CD4-positive, alpha-beta T cell treated with Interleukin-1 beta for 1 hour (primary cell): ENCODE measurements at regions not wholly inside any gene's neighbourhood (a gene's known extent, or its start where the extent isn't known, plus 50 kb on each side); places are given as distances from the start of the nearest gene placed in this dataset.
"Not testable (repeated sequence)": the region's sequence is repeated elsewhere in the genome, so short reads cannot be mapped to it uniquely, and the experiment has no call there.

Source experiments
- DNase-seq, 2 donors: peaks; one replicate each; pipeline ENCODE4 v3.0.0-alpha.2; 2020 to 2022

DNA sequence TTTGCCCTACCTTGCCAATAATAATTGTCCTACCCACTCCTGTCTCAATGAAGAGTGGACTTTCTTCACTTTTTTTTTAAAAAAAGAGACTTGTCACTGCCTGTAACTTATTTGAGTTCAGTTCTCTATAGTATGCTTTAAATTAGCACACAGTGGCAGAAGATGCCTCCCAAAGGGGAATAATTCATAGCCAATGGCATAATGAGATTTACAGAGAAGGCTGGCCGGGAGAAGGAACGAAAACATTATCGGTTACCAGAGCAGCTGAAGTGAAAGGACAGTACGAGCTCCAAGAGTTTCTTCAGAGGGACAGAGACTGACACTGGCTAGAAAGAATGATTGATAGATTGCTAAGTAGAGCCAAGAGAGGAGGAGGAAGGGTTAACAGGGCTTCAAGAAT lies 356.3 kb downstream of the EMP1 start:
- no peak for DNase-seq

DNA sequence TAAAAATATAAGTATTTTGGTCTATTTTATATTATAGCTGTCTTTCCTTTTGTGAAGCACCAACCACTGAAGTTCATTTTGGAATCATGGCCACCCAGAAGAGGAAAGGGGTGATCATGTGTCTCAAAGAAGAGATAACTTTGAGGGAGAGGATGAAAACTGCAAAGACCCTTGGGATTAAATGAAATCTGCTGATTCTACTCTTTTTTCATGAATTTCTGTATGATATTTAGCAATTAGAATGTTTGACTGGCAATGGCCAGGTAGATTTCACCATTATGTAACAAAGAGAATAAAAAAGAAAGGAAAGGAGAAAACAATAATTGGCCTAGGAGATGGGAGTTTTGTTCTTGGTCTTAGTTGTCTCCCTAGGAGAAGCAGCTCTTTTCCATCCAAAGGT lies 350.8 kb downstream of the EMP1 start:
- no peak for DNase-seq

DNA sequence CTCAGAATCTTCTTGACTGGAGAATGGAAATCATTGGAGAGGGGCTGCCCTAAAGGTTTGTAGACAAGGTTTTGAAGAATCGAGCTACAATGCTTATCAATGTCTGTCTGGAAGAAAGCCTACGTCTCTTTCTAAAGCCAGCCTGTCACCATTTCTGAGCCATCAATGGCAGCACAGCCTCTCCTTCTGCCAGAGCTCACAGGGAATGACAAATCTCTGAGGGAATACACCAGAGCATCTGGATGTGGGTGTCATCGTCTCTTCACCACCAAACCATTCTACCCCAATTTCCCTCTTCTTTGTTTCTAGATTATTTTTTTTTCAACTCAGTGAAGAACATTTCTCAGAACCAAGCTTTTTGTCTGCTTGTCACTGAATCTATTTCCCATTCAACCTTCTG lies 349.7 kb downstream of the EMP1 start:
- no peak for DNase-seq

DNA sequence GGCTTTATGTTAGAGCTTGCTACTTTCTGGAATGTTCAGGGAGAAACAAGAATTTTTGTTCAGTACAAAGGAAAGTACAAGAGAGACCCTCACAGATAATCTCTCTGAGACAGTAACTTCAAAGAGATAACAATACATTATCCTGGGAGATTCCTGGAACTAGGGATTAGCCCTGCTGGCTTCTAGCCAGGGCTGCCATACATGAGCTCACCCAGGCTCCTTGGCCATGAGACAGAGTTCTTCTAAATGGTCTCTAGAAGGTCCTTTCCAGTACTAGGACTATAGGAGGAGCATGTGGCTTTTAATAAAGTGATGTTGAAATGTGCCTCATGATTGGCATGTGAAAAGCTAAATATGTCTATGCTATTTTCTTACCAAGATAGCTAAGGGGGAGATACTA lies 342.5 kb downstream of the EMP1 start:
- no peak for DNase-seq

DNA sequence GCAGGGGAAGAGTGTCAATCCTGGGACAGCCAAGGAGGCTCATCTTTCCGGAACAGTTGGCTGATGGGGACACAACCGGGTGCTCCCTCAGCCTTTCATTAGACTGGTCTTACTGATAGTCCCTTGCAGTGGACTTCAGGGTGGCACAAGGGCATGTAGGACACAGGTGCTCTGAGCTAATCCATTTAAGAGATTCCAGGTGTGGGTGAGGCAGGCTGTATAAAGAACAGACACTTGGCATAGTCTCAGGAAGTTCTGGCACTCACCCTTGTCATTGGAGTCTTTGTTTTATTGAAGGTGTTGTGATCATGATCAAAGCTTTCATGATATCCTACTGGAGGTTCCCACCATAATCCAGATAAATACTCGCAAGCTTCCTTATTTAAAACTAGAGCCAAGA lies 341.6 kb downstream of the EMP1 start:
- no peak for DNase-seq

DNA sequence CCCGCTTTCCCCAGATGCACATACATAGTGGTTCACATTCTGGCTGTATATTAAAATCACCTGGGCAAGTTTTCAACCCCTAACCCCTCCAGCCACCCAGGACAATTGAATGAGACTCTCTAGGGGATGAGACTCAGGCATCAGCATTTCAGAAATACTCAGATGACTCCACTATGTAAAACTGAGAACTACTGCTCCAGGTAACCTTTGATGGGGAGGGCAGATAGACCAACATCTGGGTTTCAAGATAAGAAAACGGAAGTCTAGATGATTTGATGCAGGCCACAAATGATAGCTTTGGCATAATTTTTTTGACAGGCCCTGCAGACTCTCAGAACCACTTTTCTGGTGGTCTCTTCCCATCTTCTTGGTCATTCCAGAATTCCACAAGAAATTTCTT lies 341.1 kb downstream of the EMP1 start:
- DNase-seq, result no peak

DNA sequence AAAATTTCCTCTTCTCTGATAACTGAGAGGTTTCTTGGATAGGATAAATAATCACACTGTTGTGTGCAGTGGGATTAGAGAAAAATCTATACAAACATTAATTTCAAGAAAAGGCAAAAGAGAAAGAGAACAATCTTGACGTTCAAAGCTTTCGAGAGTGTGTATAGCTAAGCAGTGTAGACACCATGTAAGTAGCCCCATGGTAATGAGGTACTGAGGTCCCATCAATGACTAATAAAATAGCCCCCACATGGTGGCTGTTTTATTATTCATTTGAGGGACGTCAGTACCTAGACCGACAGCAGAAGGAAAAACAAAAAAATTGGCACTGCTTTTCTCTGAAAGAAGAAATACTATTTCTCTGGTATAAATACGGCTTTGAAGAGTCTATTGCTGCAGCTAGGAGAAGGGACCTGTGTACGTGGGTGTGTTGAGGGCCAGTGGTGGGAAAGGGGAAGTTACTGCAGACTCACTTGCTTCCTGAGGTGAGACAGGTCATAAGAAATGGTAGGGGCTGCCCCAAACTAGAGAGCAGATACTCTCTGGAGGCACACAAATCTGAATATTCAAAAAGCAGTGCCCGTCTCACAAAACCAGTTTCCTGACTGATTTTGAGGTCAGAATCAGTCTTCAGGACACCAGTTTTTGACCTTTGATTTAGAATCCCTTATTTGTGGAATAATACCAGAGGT lies 339.8 kb downstream of the EMP1 start:
- DNase-seq, result peak in 1 of 2 donors; percentile 47

DNA sequence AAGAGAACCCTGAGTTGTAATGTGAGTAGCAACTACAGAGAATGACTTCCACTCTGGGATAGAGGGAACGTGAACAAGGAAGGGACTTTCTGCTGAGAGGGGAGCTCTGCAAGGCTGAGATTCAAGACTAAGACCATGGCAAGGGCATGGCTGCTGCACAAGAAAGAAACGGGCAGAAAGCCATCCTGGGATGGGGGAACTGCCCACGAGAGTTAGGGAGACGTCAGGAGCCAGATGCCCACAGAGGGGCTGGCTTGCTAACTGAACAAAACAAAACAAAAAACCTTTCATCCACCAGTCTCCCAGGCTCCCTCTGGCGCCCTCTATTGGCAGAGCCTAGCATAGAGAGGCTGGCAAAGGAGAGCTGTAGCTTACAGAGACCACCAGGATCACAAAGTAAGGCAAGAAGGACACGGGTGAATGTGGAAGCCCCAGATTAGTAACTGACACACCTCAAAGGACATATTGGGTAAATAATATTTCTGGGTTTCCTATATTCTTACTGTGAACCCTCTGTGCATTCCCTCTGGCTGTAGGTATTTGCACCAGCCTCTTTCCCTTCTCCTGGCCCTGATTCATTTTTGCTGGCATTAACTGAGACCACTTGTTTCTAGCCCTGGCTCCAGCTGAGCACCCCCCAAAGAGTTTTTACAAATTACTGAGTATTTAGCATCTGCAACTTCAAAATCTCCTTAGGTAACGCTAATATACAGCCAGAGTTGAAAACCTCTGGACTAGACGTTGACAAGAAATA lies 338.3 kb downstream of the EMP1 start:
- peak in 1 of 2 donors; percentile 3 for DNase-seq

DNA sequence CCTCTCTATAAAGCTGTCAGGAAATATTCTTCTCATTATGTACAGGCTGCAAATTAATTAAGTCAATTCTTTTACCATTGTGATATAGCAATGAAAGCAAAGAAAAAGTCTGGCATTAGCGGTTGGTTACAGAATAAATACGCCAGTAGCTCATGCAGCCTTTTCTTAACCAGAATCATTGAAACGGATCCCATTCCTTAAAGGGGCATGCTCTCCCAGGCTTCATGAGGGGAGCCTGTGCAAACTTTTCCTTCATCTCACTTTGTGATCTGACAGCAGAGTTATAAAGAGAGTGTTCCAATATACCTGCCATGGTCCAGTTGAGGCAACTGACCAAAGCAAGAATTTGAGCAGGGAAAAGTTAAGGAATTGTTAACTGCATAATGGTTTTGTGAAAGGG lies 337.7 kb downstream of the EMP1 start:
- DNase-seq, result no peak

DNA sequence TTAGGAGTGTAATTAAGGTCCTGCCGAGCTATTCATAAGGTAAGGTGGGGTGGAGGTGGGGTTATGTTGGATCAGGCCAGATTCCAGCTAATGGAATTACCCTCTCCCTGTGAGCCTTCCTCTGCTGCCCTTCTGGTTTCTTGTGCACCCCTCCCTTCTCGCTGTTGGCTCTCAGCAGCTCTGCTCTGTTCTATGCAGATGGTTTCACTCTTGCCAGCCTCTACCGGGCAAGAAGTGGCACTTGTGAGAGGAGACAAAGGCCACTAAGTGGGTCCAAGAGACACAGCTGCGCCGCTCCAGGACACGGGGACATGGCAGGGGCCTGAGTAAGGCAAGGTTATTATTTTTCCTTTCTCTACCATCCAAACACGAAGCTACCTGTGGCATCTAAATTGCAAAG lies 334.4 kb downstream of the EMP1 start:
- DNase-seq, result no peak

DNA sequence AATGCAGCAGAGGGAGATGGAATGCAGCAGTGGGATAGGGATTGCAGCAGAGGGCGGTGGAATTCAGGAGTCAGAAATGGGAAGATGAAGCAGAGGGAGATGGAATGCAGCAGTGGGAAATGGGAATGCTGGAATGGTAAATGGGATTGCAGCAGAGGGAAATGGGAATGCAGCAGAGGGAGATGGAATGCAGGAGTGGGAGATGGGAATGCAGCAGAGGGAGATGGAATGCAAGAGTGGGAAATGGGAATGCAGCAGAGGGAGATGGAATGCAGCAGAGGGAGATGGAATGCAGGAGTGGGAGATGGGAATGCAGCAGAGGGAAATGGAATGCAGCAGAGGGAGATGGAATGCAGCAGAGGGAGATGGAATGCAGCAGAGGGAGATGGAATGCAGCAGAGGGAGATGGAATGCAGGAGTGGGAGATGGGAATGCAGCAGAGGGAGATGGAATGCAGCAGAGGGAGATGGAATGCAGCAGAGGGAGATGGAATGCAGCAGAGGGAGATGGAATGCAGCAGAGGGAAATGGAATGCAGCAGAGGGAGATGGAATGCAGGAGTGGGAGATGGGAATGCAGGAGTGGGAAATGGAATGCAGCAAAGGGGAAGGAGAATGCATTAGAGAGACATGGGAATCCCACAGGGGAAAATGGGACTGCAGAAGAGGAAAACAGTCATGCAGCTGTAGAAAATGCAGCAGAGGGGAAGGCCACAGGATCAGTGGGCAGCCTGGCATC lies 329.8 kb downstream of the EMP1 start:
- not testable (repeated sequence) for DNase-seq

DNA sequence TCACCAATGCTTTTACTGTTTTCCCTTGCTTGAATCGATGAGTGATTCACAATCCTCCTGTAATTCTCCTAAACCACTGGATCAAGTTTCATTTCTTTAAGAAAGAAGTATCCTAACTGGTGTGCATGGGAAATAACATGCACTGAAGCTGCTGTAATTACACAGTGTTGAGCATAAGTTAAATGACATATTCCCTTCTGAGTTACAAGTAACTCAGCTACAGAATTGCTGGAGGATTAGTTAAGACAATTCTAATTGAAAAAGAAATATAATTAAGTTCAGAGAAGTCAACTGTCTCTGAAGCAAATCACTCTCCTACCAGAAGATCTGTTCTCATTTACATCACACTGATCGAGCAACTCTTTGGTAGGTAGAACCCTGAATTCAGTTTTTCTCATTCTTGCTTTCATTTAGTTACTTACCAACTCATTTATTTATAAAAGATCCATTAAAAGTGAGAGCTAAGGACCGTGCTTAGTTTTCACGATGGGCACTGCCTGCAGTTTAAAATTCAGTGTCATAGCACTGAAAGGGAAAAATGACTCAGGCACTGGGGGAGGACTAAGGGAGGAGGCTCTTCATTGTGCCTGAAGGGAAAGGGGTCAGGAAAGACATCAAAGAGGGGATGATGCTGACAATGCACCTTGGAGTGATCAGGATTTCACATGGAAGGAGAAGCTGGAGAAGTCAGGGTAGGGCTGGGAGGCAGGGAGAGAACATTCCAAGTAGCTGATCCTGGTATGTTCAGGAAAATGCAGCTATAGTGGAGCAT lies 327.2 kb downstream of the EMP1 start:
- no peak for DNase-seq

DNA sequence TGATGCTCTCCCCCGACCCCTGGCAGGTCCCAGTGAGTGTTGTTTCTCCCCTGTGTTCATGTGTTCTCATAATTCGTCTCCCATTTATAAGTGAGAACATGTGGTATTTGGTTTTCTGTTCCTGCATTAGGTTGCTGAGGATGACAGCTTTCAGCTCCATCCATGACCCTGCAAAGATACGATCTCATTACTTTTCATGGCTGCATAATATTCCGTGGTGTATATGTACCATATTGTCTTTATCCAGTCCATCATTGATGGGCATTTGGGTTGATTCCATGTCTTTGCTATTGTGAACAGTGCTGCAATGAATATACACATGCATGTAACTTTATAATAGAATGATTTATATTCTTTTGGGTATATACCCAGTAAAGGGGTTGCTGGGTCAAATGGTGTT lies 321.5 kb downstream of the EMP1 start:
- not testable (repeated sequence) for DNase-seq

DNA sequence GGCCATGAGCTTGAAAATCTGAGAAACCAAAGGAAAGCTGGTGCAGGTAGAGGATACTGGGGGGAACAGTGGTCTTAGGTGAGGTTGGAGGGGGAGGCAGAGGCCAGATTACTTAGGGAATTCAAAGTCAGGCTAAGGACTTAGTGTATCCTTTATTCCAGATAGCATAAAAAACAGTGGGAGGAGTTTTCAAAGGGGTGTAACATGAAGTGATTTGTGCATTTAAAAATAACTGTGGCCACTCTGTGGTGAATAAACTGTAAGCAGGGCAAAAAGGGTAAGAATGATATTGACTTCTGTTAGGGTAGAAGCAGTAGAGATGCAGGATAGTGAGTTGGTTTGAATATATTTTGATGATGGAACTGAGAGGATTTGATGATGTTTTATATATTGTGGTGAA lies 313.2 kb downstream of the EMP1 start:
- DNase-seq, result no peak

DNA sequence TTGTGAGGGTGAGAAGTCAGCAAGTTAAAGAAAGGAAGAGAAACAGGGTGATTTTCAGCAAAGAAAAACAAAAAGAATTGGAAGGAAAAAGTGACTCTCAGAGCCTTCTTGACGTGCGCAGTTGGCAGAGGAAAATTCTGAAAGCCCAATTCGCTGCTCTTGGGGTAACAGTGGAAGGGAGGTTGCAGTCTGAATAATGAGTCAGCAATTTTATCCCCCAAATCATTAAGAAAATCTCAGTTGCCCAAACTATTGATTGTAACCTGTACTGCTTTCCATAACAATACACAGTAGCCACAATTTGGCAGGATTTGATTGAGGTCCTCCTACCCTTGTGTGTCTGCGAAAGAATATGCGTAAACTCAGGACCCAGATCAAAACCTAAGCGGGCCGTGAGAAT lies 309.1 kb downstream of the EMP1 start:
- DNase-seq, result no peak

DNA sequence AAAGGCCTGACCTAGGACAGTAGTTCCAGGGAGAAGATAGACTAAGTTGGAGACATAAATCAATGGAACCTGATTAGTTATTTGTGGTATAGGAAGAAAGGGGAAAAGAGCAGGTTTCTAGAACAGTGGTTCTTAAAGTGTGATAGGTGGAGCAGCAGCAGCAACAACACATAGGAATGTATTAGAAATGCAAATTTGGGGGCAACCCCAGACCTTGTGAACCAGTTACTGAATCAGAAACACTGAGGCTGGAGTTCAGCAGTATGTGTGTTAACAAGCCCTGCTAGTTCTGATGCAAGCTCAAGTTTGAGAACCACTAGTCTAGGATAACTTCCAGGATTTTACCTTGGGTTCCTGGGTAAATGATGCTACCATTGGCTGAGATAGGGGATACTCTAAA lies 308.7 kb downstream of the EMP1 start:
- no peak for DNase-seq

DNA sequence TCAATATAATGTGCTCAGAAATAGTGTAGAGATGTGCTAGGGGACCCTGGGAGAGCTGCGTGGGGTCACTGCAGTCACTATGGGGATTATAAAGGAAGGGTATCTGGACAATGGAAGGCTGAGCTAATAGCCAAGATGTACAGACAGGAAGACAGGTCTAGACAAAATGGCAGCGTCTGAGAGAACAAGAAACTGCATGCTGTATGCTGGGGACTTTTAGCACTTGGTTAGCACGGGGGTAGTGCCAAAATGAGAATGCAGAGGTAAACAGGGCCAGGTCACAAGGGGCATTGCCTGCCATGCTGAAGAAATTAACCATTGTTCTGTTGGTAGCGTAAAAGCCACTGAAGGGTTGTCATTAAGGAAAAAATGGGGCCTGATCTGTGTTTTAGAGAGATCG lies 308.2 kb downstream of the EMP1 start:
- DNase-seq, result no peak

DNA sequence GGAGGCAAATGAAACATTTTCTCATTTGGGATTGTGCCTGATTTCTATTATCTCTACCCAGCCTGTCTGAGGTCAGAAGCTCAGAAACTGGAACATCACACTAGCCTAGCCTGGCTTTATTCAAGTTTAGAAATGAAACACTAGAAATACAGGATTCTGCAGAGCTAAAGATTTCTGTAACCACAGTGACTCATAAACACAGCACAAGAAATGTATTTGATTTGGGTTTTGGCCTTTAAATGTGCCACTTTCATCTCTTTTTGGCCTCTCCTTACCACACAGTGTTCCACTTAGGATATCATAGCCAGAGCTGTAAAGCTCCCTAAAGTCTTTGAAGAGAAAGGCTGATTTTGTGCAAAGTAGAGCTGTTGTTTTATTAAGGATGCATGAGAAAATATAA lies 307.5 kb downstream of the EMP1 start:
- DNase-seq, result no peak

DNA sequence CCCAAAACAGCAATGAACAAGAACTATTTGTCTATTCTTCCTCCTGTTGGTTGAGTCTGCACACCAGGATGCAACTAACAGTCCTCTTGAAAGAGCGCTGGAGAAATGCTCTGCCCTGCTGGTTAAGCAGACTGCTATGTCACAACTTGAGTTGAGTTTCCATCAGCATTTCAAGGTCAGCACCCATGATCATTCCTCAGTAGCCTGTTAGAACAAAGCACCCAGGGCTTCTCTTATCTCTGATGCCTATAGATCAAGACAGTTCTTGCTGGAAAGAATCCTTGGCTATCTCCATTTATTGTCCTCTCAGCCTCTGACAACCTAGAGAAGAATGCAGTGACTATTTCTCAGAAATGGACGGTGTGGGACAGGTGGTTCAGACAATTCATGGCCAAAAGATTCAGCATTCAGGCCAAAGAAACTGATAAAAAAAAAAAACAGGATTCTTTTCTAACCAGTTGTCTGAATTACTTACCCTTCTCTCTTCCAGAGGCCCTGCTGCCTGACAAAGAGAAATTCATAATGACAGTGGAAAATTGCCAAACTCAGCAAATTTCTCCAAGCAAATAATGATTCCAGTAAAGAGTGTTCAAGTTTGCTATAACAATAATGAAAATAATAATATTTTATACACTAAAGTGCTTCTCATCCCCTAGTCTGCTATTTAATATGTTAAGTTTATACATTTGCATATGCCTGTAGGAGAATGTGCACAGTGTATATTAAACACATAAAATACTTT lies 306.7 kb downstream of the EMP1 start:
- DNase-seq, result no peak

DNA sequence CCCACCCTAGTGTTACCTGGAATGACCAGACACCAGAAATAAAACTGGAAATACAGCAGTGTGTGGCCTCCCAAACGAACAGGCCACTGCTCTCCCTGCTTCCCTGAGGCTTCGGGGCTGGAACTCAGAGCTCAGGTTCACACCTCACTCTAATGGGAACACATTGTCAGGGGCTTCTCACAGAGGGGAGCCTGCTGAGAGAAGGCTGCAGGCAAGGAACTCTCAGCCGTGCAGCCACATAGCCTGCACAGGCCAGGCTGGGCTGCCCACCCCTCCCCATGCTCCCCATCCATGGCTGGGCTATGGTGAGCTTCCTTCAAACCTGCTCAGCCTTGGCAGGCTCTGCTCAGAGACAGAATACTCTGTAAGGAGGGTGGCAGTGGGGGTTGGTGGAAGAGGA lies 302.5 kb downstream of the EMP1 start:
- no peak for DNase-seq

DNA sequence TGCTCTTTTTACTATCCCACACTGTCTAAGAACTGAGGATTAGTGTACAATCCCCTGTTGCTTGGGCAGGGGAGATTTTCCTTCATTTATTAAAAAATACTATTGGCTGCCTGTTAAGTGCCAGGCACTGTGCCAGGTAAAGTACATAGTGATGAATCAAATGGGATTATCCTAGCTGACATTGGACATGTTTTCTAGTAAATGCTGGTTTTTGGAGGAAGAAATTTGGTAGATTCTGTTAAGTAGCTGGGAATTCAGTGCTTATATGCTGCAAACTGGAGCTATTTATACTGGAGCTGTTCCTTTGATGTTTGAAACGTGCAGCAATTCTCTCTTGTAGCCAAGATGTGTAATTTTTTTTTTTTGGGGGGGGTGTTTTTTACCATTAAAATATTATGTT lies 299.6 kb downstream of the EMP1 start:
- no peak for DNase-seq

DNA sequence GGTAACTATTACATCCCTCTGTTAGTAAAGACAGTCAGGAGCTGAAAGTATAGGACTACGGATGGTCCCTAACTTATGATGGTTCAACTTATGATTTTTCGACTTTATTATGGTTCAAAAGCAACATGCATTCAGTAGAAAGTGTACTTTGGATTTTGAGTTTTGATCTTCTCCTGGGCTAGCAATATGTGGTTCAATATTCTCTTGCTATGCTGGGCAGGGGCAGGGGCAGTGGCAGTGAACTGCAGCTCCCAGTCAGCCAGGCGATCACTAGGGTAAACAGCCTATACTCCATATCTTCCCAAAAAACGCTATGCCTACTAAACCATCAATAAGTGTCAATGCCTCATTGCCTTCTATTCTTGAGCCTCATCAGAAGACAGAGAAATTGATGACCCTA lies 292.7 kb downstream of the EMP1 start:
- no peak for DNase-seq

DNA sequence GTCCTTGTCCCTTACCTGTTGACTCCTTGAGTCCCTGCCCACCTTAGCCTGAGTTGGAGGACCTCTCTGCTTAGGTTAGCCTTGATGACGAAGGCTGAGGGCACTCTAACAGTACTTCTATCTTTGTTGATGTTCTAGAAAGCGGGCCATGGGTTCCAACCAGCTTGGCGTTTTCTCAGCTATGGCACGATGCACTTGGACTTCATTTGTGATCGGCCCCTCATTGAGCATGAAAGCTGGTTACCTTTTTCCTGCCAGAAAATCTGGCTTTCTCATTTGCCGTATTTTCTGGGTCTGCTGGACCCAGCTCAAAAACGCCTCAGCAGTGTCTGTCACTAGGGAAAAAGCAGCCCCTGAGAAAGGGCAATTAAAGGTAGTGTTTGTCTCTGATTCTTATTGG lies 290.8 kb downstream of the EMP1 start:
- no peak for DNase-seq
